Tibial nerve (tissue), 3 donors: ENCODE measurements at regions not wholly inside any gene's neighbourhood (a gene's known extent, or its start where the extent isn't known, plus 50 kb on each side); places are given as distances from the start of the nearest gene placed in this dataset.

Experiments used
- CTCF ChIP-seq, 5 experiments: fragments of 200-600 bp in 3 of 5; fragments of 450-650 bp in 2 of 5; sonication (generic) in 3 of 5; IDR thresholded peaks; one replicate each; pipeline ENCODE4 v1.5.1; 2016 to 2019; ENCODE audit warnings: antibody characterized with exemption in 5 of 5, mild to moderate bottlenecking in 3 of 5, moderate library complexity in 2 of 5
- POLR2A ChIP-seq, 2 donors: fragments of 450-650 bp; IDR thresholded peaks; one replicate each; pipeline ENCODE4 v1.6.1; 2017; ENCODE audit warnings: antibody characterized with exemption in 2 of 2, mild to moderate bottlenecking in 2 of 2, moderate library complexity in 2 of 2

- no peak for TF ChIP-seq CTCF (IDR thresholded peaks at IDR 0.05)
- TF ChIP-seq POLR2A (IDR thresholded peaks at IDR 0.05): no peak
Observed at GRCh38 chr10:8586504-8586903, 532.0 kb downstream of the GATA3 start.
